HEK293 (cell line): ENCODE measurements at regions not wholly inside any gene's neighbourhood (a gene's known extent, or its start where the extent isn't known, plus 50 kb on each side); places are given as distances from the start of the nearest gene placed in this dataset.

ENCODE experiments used
- BCL11B ChIP-seq: fragments of 450-650 bp; formaldehyde crosslinking; IDR thresholded peaks from 2 replicates; pipeline ENCODE4 v1.5.1; 2016; ENCODE audit warnings: low read depth, missing biosample characterization, missing genetic modification characterization
- CTCF ChIP-seq: fragments of 450-650 bp; formaldehyde crosslinking; IDR thresholded peaks from 2 replicates; pipeline ENCODE4 v1.5.1; 2016; ENCODE audit warnings: missing biosample characterization, missing genetic modification characterization
- ZBTB7A ChIP-seq: fragments of 450-650 bp; formaldehyde crosslinking; IDR thresholded peaks from 2 replicates; pipeline ENCODE4 v1.5.1; 2016; ENCODE audit warnings: low read depth, missing biosample characterization, missing genetic modification characterization
- ZNF133 ChIP-seq: fragments of 450-650 bp; formaldehyde crosslinking; IDR thresholded peaks from 2 replicates; pipeline ENCODE4 v1.5.1; 2016; ENCODE audit warnings: missing biosample characterization, missing genetic modification characterization
- ZNF169 ChIP-seq: fragments of 450-650 bp; formaldehyde crosslinking; IDR thresholded peaks from 2 replicates; pipeline ENCODE4 v1.5.1; 2016; ENCODE audit warnings: missing biosample characterization, missing genetic modification characterization
- ZNF23 ChIP-seq: fragments of 450-650 bp; formaldehyde crosslinking; IDR thresholded peaks from 2 replicates; pipeline ENCODE4 v1.5.1; 2016; ENCODE audit warnings: missing biosample characterization, missing genetic modification characterization, borderline replicate concordance
- ZNF335 ChIP-seq: fragments of 450-650 bp; formaldehyde crosslinking; conservative IDR thresholded peaks from 2 replicates; pipeline ENCODE4 v1.5.1; 2016; ENCODE audit warnings: missing biosample characterization, missing genetic modification characterization
- ZNF501 ChIP-seq: fragments of 450-650 bp; formaldehyde crosslinking; IDR thresholded peaks from 2 replicates; pipeline ENCODE4 v1.5.1; 2016; ENCODE audit warnings: missing biosample characterization, missing genetic modification characterization
- ZNF510 ChIP-seq: fragments of 450-650 bp; formaldehyde crosslinking; IDR thresholded peaks from 2 replicates; pipeline ENCODE4 v1.5.1; 2018; ENCODE audit warnings: mild to moderate bottlenecking, missing genetic modification characterization, missing biosample characterization; ENCODE audit not compliant: insufficient replicate concordance
- ZNF768 ChIP-seq: fragments of 450-650 bp; formaldehyde crosslinking; IDR thresholded peaks from 2 replicates; pipeline ENCODE4 v1.5.1; 2018; ENCODE audit warnings: missing biosample characterization, mild to moderate bottlenecking, missing genetic modification characterization
- ZSCAN30 ChIP-seq: fragments of 450-650 bp; IDR thresholded peaks from 2 replicates; pipeline ENCODE4 v1.5.1; 2018; ENCODE audit warnings: missing biosample characterization, mild to moderate bottlenecking, missing genetic modification characterization, moderate library complexity
- TF ChIP-seq, protein P1 (sequence below): fragments of 450-650 bp; formaldehyde crosslinking; IDR thresholded peaks from 2 replicates; pipeline ENCODE4 v1.5.1; 2016; ENCODE audit warnings: missing biosample characterization, missing genetic modification characterization
- TF ChIP-seq, protein P2 (sequence below): fragments of 450-650 bp; formaldehyde crosslinking; IDR thresholded peaks from 2 replicates; pipeline ENCODE4 v1.5.1; 2016; ENCODE audit warnings: missing biosample characterization, missing genetic modification characterization
- TF ChIP-seq, protein P3 (sequence below): fragments of 450-650 bp; formaldehyde crosslinking; IDR thresholded peaks from 2 replicates; pipeline ENCODE4 v1.5.1; 2016; ENCODE audit warnings: missing biosample characterization, missing genetic modification characterization, low read depth

DNA sequence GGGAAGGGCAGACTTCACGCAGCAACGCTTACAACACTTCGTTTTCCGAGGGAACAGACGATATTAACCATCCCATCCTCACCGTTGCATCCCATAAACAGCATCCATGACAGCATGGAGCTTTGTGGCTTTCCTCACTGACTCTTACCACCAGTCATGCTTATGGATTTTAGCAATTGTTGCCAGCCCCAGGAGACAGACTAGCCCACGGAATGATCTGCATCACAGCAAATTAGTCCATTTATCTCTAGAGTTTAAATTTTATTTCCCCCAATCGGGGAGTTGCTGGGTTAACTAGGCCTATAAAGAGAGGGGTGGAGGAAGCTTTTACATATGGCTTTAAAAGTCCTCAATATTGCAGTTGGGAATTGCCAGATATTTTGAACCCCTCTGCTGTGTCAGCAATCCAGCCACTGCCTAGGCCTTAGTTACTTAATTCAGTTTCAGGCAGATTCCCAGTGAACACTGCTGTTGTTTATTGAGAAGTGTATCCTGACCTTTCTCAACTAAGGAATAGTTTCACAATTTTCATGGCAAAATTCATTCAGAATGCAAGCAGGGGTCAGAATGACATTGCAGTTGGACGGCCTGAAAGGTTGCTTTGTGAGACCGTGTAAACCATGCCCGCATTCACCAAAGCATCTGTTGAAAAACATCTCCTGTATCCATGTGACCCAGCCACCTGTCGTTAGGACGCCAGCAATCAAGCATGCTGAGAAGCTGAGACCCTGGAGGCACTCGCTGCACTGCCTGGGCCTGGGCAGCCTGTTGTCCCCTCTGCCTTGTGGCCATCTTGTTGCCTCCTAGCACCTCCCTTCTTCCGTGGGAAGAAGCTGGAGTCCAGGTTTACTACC, 397.4 kb upstream of the TPM1 start:
- TF ChIP-seq BCL11B (tag by site-specific recombination): no peak
- TF ChIP-seq ZNF23: no peak
- TF ChIP-seq ZNF133 (tag by site-specific recombination): no peak
- no peak for TF ChIP-seq CTCF (tag by site-specific recombination)
- TF ChIP-seq ZNF510 (tag by site-specific recombination): no peak
- TF ChIP-seq, protein P1, sequence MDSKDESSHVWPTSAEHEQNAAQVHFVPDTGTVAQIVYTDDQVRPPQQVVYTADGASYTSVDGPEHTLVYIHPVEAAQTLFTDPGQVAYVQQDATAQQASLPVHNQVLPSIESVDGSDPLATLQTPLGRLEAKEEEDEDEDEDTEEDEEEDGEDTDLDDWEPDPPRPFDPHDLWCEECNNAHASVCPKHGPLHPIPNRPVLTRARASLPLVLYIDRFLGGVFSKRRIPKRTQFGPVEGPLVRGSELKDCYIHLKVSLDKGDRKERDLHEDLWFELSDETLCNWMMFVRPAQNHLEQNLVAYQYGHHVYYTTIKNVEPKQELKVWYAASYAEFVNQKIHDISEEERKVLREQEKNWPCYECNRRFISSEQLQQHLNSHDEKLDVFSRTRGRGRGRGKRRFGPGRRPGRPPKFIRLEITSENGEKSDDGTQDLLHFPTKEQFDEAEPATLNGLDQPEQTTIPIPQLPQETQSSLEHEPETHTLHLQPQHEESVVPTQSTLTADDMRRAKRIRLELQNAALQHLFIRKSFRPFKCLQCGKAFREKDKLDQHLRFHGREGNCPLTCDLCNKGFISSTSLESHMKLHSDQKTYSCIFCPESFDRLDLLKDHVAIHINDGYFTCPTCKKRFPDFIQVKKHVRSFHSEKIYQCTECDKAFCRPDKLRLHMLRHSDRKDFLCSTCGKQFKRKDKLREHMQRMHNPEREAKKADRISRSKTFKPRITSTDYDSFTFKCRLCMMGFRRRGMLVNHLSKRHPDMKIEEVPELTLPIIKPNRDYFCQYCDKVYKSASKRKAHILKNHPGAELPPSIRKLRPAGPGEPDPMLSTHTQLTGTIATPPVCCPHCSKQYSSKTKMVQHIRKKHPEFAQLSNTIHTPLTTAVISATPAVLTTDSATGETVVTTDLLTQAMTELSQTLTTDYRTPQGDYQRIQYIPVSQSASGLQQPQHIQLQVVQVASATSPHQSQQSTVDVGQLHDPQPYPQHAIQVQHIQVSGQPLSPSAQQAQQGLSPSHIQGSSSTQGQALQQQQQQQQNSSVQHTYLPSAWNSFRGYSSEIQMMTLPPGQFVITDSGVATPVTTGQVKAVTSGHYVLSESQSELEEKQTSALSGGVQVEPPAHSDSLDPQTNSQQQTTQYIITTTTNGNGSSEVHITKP (tag by site-specific recombination): no peak
- no peak for TF ChIP-seq ZNF768
- no peak for TF ChIP-seq ZBTB7A (tag by site-specific recombination)
- no peak for TF ChIP-seq ZNF501 (tag by site-specific recombination)
- TF ChIP-seq, protein P2, sequence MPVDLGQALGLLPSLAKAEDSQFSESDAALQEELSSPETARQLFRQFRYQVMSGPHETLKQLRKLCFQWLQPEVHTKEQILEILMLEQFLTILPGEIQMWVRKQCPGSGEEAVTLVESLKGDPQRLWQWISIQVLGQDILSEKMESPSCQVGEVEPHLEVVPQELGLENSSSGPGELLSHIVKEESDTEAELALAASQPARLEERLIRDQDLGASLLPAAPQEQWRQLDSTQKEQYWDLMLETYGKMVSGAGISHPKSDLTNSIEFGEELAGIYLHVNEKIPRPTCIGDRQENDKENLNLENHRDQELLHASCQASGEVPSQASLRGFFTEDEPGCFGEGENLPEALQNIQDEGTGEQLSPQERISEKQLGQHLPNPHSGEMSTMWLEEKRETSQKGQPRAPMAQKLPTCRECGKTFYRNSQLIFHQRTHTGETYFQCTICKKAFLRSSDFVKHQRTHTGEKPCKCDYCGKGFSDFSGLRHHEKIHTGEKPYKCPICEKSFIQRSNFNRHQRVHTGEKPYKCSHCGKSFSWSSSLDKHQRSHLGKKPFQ (tag by site-specific recombination): no peak
- TF ChIP-seq, protein P3, sequence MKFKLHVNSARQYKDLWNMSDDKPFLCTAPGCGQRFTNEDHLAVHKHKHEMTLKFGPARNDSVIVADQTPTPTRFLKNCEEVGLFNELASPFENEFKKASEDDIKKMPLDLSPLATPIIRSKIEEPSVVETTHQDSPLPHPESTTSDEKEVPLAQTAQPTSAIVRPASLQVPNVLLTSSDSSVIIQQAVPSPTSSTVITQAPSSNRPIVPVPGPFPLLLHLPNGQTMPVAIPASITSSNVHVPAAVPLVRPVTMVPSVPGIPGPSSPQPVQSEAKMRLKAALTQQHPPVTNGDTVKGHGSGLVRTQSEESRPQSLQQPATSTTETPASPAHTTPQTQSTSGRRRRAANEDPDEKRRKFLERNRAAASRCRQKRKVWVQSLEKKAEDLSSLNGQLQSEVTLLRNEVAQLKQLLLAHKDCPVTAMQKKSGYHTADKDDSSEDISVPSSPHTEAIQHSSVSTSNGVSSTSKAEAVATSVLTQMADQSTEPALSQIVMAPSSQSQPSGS (tag by site-specific recombination): no peak
- no peak for TF ChIP-seq ZSCAN30 (tag by site-specific recombination)
- no peak for TF ChIP-seq ZNF169 (tag by site-specific recombination)
- TF ChIP-seq ZNF335 (tag by site-specific recombination): no peak
